ENCODE measurements at regions not wholly inside any gene's neighbourhood (a gene's known extent, or its start where the extent isn't known, plus 50 kb on each side); places are given as distances from the start of the nearest gene placed in this dataset.

GRCh38 chr16:54627616-54628015, 303.0 kb upstream of the IRX5 start:
- no peak for DNase-seq (ENCODE audit: low spot score)

GRCh38 chr16:54623636-54624035, 307.0 kb upstream of the IRX5 start:
- DNase-seq (ENCODE audit: low spot score) = no peak

GRCh38 chr16:54620197-54620596, 310.5 kb upstream of the IRX5 start:
- DNase-seq (ENCODE audit: low spot score) = no peak

GRCh38 chr16:54616610-54617009, 314.1 kb upstream of the IRX5 start:
- no peak for DNase-seq (ENCODE audit: low spot score)

GRCh38 chr16:54605536-54606066, 319.0 kb upstream of the IRX3 start:
- DNase-seq (ENCODE audit: low spot score) = no peak

GRCh38 chr16:54602666-54603065, 316.1 kb upstream of the IRX3 start:
- peak; percentile 39 for DNase-seq (ENCODE audit: low spot score)

GRCh38 chr16:54597222-54597621, 310.6 kb upstream of the IRX3 start:
- no peak for DNase-seq (ENCODE audit: low spot score)

GRCh38 chr16:54595621-54596020, 309.0 kb upstream of the IRX3 start:
- no peak for DNase-seq (ENCODE audit: low spot score)

- no peak for DNase-seq (ENCODE audit: low spot score)
Observed at GRCh38 chr16:54594601-54595391, 308.2 kb upstream of the IRX3 start.

- DNase-seq (ENCODE audit: low spot score) = no peak
Observed at GRCh38 chr16:54591816-54592246, 305.2 kb upstream of the IRX3 start.

- no peak for DNase-seq (ENCODE audit: low spot score)
Observed at GRCh38 chr16:54590836-54591235, 304.2 kb upstream of the IRX3 start.

- DNase-seq (ENCODE audit: low spot score) = no peak
Observed at GRCh38 chr16:54589326-54589725, 302.7 kb upstream of the IRX3 start.

GRCh38 chr16:54588026-54588425, 301.4 kb upstream of the IRX3 start:
- DNase-seq (ENCODE audit: low spot score) = no peak

GRCh38 chr16:54587176-54587515, 300.6 kb upstream of the IRX3 start:
- no peak for DNase-seq (ENCODE audit: low spot score)

- DNase-seq (ENCODE audit: low spot score) = no peak
Observed at GRCh38 chr16:54586474-54587175, 300.0 kb upstream of the IRX3 start.

GRCh38 chr16:54585998-54586340, 299.4 kb upstream of the IRX3 start:
- no peak for DNase-seq (ENCODE audit: low spot score)

- no peak for DNase-seq (ENCODE audit: low spot score)
Observed at GRCh38 chr16:54585094-54585997, 298.8 kb upstream of the IRX3 start.

- no peak for DNase-seq (ENCODE audit: low spot score)
Observed at GRCh38 chr16:54584121-54584520, 297.5 kb upstream of the IRX3 start.

GRCh38 chr16:54582631-54583250, 296.2 kb upstream of the IRX3 start:
- DNase-seq (ENCODE audit: low spot score) = no peak

GRCh38 chr16:54579106-54579728, 292.6 kb upstream of the IRX3 start:
- no peak for DNase-seq (ENCODE audit: low spot score)

GRCh38 chr16:54577651-54578128, 291.1 kb upstream of the IRX3 start:
- DNase-seq (ENCODE audit: low spot score) = no peak

Data from AG20443 (cell line).